ENCODE measurements at regions not wholly inside any gene's neighbourhood (a gene's known extent, or its start where the extent isn't known, plus 50 kb on each side); places are given as distances from the start of the nearest gene placed in this dataset.

- no peak for TF ChIP-seq YY1 (IDR thresholded peaks at IDR 0.05; ENCODE audit: low read depth, low read length)
These were observed 136.2 kb upstream of the DUSP10 start (continued) for GRCh38 chr1:221878134-221878533.

- H3K4me2 ChIP-seq (ENCODE audit: insufficient read depth in 1 of 2, low read depth in 2 of 2, low read length in 2 of 2) = no peak overlapping the region
- ChIA-PET POLR2A (ENCODE audit: partially characterized antibody) (no interaction called here), CTCF (ENCODE audit: partially characterized antibody) (interaction anchor here (1.0 to 1.6 kb wide), 5 partner anchors 15 to 334 kb away, joined by 3 to 5 read pairs (median 4); no protein-coding TSS in a partner anchor)
- H3K14ac ChIP-seq (ENCODE audit: insufficient read length) = no peak overlapping the region
- H3K9ac ChIP-seq (replicated peaks in 1 of 4; ENCODE audit: extremely low read depth in 1 of 4, low read depth in 3 of 4, low read length in 3 of 4) = no peak overlapping the region
- H4K20me1 ChIP-seq (replicated peaks in 1 of 2; ENCODE audit: control insufficient read depth in 1 of 2, insufficient read depth in 2 of 2, low read length in 2 of 2) = no peaks in the 10 kb centered on the region
- H3K9me3 ChIP-seq (ENCODE audit: insufficient read depth in 2 of 2, low read depth in 1 of 2, low read length in 1 of 2) = no peaks in the 10 kb centered on the region
- no peak overlapping the region for H3K27ac ChIP-seq (ENCODE audit: low read depth, low read length)
- no peak overlapping the region for H2BK15ac ChIP-seq (ENCODE audit: low read length)
- no peak overlapping the region for H3K4ac ChIP-seq (replicated peaks; ENCODE audit: insufficient read length, low read depth, low read length)
- H3K79me1 ChIP-seq (ENCODE audit: low read depth, low read length) = no peaks in the 10 kb centered on the region
- H3K56ac ChIP-seq (replicated peaks; ENCODE audit: insufficient read length, low read depth, low read length) = no peak overlapping the region
- H2AK5ac ChIP-seq (ENCODE audit: low read depth, low read length) = no peak overlapping the region
- DNase-seq (ENCODE audit: low read depth in 1 of 2, low spot score in 2 of 2) (no peak), FAIRE-seq (no peak)
- H2BK5ac ChIP-seq (ENCODE audit: low read depth, low read length) = no peak overlapping the region
- H3K23me2 ChIP-seq (ENCODE audit: low read depth, low read length) = no peaks in the 10 kb centered on the region
- H4K8ac ChIP-seq (ENCODE audit: extremely low read depth, insufficient read depth, low read length) = no peak overlapping the region
- no peaks in the 10 kb centered on the region for H3K36me3 ChIP-seq (ENCODE audit: control insufficient read depth in 2 of 4, insufficient read depth in 4 of 4, low read length in 3 of 4)
- 100% methylated on average over 2 of the region's 2 CpGs; no CpG with 5 or more reads in 1 of the 2 experiments for WGBS, 2 experiments (ENCODE audit: extremely low coverage in 1 of 2, insufficient coverage in 1 of 2, insufficient read length in 1 of 2, insufficient replicate concordance in 2 of 2, low coverage in 1 of 2, low lambda C conversion rate in 2 of 2, missing lambda C conversion rate in 1 of 2)
- H2BK12ac ChIP-seq (ENCODE audit: low read depth, low read length) = no peak overlapping the region
- H4K5ac ChIP-seq (ENCODE audit: insufficient read length, low read depth, low read length) = no peak overlapping the region
- H3K4me1 ChIP-seq (replicated peaks in 1 of 4; ENCODE audit: control insufficient read depth in 3 of 4, insufficient read depth in 4 of 4, low read length in 3 of 4) = no peaks in the 10 kb centered on the region; a peak in 1 of 7 replicates
- H2AFZ ChIP-seq (ENCODE audit: low read length) = no peak overlapping the region
- TF ChIP-seq HDAC2 (IDR thresholded peaks at IDR 0.05; ENCODE audit: borderline replicate concordance in 1 of 2, low read depth in 2 of 2, low read length in 2 of 2) = no peak
- no peak for TF ChIP-seq BACH1 (IDR thresholded peaks at IDR 0.05; ENCODE audit: low read length)
- TF ChIP-seq RNF2 (IDR thresholded peaks at IDR 0.05; ENCODE audit: borderline replicate concordance, low read depth, low read length, missing control alignments, poor library complexity, severe bottlenecking) = no peak
- TF ChIP-seq ATF2 (IDR thresholded peaks at IDR 0.05; ENCODE audit: low read length) = no peak
- TF ChIP-seq YY1 (IDR thresholded peaks at IDR 0.05; ENCODE audit: low read depth, low read length) = no peak
- TF ChIP-seq GABPA (IDR thresholded peaks at IDR 0.05; ENCODE audit: borderline replicate concordance, insufficient read depth, low read length) = no peak
- no peak for TF ChIP-seq JUN (IDR thresholded peaks at IDR 0.05; ENCODE audit: low read depth, low read length)
- no peak overlapping the region for H4K91ac ChIP-seq (replicated peaks; ENCODE audit: insufficient read length, low read length)
- no peak overlapping the region for H3K23ac ChIP-seq (ENCODE audit: insufficient read length)
- no peak overlapping the region for H2BK20ac ChIP-seq (ENCODE audit: low read length)
- no peaks in the 10 kb centered on the region for H3K27me3 ChIP-seq (replicated peaks in 1 of 4; ENCODE audit: control insufficient read depth in 3 of 4, extremely low read depth in 1 of 4, insufficient read depth in 3 of 4, low read length in 3 of 4)
- no peak overlapping the region for H2BK120ac ChIP-seq (replicated peaks; ENCODE audit: low read depth, low read length)
- H3K18ac ChIP-seq (ENCODE audit: extremely low read depth, low read length) = no peak overlapping the region
- H3K4me3 ChIP-seq (ENCODE audit: extremely low read depth in 1 of 4, insufficient read depth in 2 of 4, low read depth in 3 of 4, low read length in 4 of 4) = no peak overlapping the region
- no peaks in the 10 kb centered on the region for H3K79me2 ChIP-seq (ENCODE audit: control insufficient read depth in 1 of 2, insufficient read depth in 2 of 2, low read length in 2 of 2)
These were observed 135.4 kb upstream of the DUSP10 start for GRCh38 chr1:221877311-221877710.

Measured in H1 (cell line).